ENCODE measurements at regions not wholly inside any gene's neighbourhood (a gene's known extent, or its start where the extent isn't known, plus 50 kb on each side); places are given as distances from the start of the nearest gene placed in this dataset.

- DNase-seq (ENCODE audit: low read depth), result no peak
Observed at GRCh38 chr9:95822583-95823431, 52.7 kb upstream of the ERCC6L2 start.

- DNase-seq (ENCODE audit: low read depth), result no peak
Observed at GRCh38 chr9:95822015-95822414, 53.5 kb upstream of the ERCC6L2 start.

- DNase-seq (ENCODE audit: low read depth), result no peak
Observed at GRCh38 chr9:95820074-95820473, 55.4 kb upstream of the ERCC6L2 start.

- no peak for DNase-seq (ENCODE audit: low read depth)
Observed at GRCh38 chr9:95819636-95820035, 55.9 kb upstream of the ERCC6L2 start.

- no peak for DNase-seq (ENCODE audit: low read depth)
Observed at GRCh38 chr9:95817205-95817604, 58.3 kb upstream of the ERCC6L2 start.

- no peak for DNase-seq (ENCODE audit: low read depth)
Observed at GRCh38 chr9:95816716-95817115, 58.8 kb upstream of the ERCC6L2 start.

- no peak for DNase-seq (ENCODE audit: low read depth)
Observed at GRCh38 chr9:95815961-95816360, 59.5 kb upstream of the ERCC6L2 start.

GRCh38 chr9:95815133-95815532 lies 60.4 kb upstream of the ERCC6L2 start:
- DNase-seq (ENCODE audit: low read depth), result no peak

- no peak for DNase-seq (ENCODE audit: low read depth)
Observed at GRCh38 chr9:95813923-95814322, 61.6 kb upstream of the ERCC6L2 start.

- no peak for DNase-seq (ENCODE audit: low read depth)
Observed at GRCh38 chr9:95810814-95811213, 64.7 kb upstream of the ERCC6L2 start.

GRCh38 chr9:95810133-95810532 lies 65.4 kb upstream of the ERCC6L2 start:
- DNase-seq (ENCODE audit: low read depth), result no peak

GRCh38 chr9:95809686-95810085 lies 65.8 kb upstream of the ERCC6L2 start:
- no peak for DNase-seq (ENCODE audit: low read depth)

- DNase-seq (ENCODE audit: low read depth), result no peak
Observed at GRCh38 chr9:95808011-95808410, 67.5 kb upstream of the ERCC6L2 start.

- no peak for DNase-seq (ENCODE audit: low read depth)
Observed at GRCh38 chr9:95807326-95807947, 68.1 kb upstream of the ERCC6L2 start.

- no peak for DNase-seq (ENCODE audit: low read depth)
Observed at GRCh38 chr9:95803197-95803596, 72.3 kb upstream of the ERCC6L2 start.

- DNase-seq (ENCODE audit: low read depth), result no peak
Observed at GRCh38 chr9:95801797-95802196, 73.7 kb upstream of the ERCC6L2 start.

- no peak for DNase-seq (ENCODE audit: low read depth)
Observed at GRCh38 chr9:95796029-95796428, 79.5 kb upstream of the ERCC6L2 start.

- DNase-seq (ENCODE audit: low read depth), result no peak
Observed at GRCh38 chr9:95793924-95794828, 81.3 kb upstream of the ERCC6L2 start.

GRCh38 chr9:95791695-95792094 lies 83.8 kb upstream of the ERCC6L2 start:
- no peak for DNase-seq (ENCODE audit: low read depth)

- DNase-seq (ENCODE audit: low read depth), result no peak
Observed at GRCh38 chr9:95791286-95791685, 84.2 kb upstream of the ERCC6L2 start.

GRCh38 chr9:95788521-95788991 lies 86.9 kb upstream of the ERCC6L2 start:
- no peak for DNase-seq (ENCODE audit: low read depth)

GRCh38 chr9:95788021-95788420 lies 87.5 kb upstream of the ERCC6L2 start:
- DNase-seq (ENCODE audit: low read depth), result no peak

Measured in stimulated activated CD4-positive, alpha-beta T cell treated with anti-CD3 and anti-CD28 coated beads, Interleukin-2, amount 100 ng/mL, for 4 hours (primary cell).